Activated naive CD4-positive, alpha-beta T cell (primary cell): ENCODE measurements at regions not wholly inside any gene's neighbourhood (a gene's known extent, or its start where the extent isn't known, plus 50 kb on each side); places are given as distances from the start of the nearest gene placed in this dataset.
"Not testable (repeated sequence)": the region's sequence is repeated elsewhere in the genome, so short reads cannot be mapped to it uniquely, and the experiment has no call there.

Experiments
- DNase-seq, 4 experiments: peaks; one replicate each; lab custom pipeline; 2025; lab: John Stamatoyannopoulos, UW

- no peak for DNase-seq
Observed at GRCh38 chr4:82247629-82248028, 126.2 kb downstream of the HNRNPD start.

- no peak for DNase-seq
Observed at GRCh38 chr4:82247171-82247570, 126.6 kb downstream of the HNRNPD start.

GRCh38 chr4:82241534-82241933 lies 132.3 kb downstream of the HNRNPD start:
- DNase-seq = no peak

- DNase-seq = no peak
Observed at GRCh38 chr4:82240410-82240809, 133.4 kb downstream of the HNRNPD start.

GRCh38 chr4:82237142-82237541 lies 136.6 kb downstream of the HNRNPD start:
- not testable (repeated sequence) for DNase-seq

- DNase-seq = no peak
Observed at GRCh38 chr4:82235346-82235745, 138.4 kb downstream of the HNRNPD start.

- DNase-seq = no peak
Observed at GRCh38 chr4:82232891-82233290, 140.9 kb downstream of the HNRNPD start.

GRCh38 chr4:82231806-82232205 lies 142.0 kb downstream of the HNRNPD start:
- DNase-seq = no peak

GRCh38 chr4:82230306-82230705 lies 143.5 kb downstream of the HNRNPD start:
- no peak for DNase-seq

GRCh38 chr4:82225030-82225429 lies 148.8 kb downstream of the HNRNPD start:
- DNase-seq = no peak

- no peak for DNase-seq
Observed at GRCh38 chr4:82223715-82224114, 150.1 kb downstream of the HNRNPD start.

- no peak for DNase-seq
Observed at GRCh38 chr4:82219346-82219745, 154.4 kb downstream of the HNRNPD start.

GRCh38 chr4:82217986-82218715 lies 155.6 kb downstream of the HNRNPD start:
- no peak for DNase-seq

GRCh38 chr4:82216219-82216618 lies 157.6 kb downstream of the HNRNPD start:
- DNase-seq = no peak

GRCh38 chr4:82215800-82216199 lies 158.0 kb downstream of the HNRNPD start:
- no peak for DNase-seq

- no peak for DNase-seq
Observed at GRCh38 chr4:82215039-82215438, 158.8 kb downstream of the HNRNPD start.

GRCh38 chr4:82213485-82214417 lies 160.0 kb downstream of the HNRNPD start:
- no peak for DNase-seq

- peak in 2 of 4 experiments; percentile 2 to 14 for DNase-seq
Observed at GRCh38 chr4:82201805-82202641, 171.8 kb downstream of the HNRNPD start.

- DNase-seq = no peak
Observed at GRCh38 chr4:82201303-82201702, 172.5 kb downstream of the HNRNPD start.

GRCh38 chr4:82200046-82200445 lies 173.7 kb downstream of the HNRNPD start:
- no peak for DNase-seq

GRCh38 chr4:82194329-82194728 lies 179.5 kb downstream of the HNRNPD start:
- no peak for DNase-seq

- DNase-seq = no peak
Observed at GRCh38 chr4:82192017-82192673, 181.6 kb downstream of the HNRNPD start.
